ENCODE measurements at regions not wholly inside any gene's neighbourhood (a gene's known extent, or its start where the extent isn't known, plus 50 kb on each side); places are given as distances from the start of the nearest gene placed in this dataset.

DNA sequence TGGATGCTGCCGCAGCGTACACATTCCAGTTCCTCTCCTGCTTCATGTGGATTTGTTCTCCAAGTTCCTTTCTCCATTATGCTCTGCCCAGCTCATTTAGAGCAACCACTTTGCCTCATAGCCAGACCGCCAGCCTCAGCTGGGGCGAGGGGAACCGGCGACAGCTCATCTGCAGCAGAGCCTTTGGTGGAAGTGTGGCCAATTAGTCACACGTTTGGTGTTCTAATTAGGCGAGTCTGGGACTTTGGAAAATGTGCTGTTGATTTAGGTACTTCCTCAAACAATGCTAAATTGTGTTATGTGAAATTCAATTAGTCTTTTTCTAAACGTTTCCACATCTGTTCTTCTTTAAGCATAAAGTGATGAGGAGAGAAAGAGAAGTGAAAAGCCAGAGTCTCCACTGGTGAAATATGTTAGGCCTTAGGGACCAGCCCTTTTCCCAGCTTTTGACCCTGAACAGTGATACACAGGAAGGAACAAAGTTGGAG, 217.9 kb downstream of the TBX18 start:
- in situ Hi-C loops (cut with HindIII; ENCODE audit: low pct_unique_long_range_greater_than_20kb, low sequenced_read_pairs): no loop called here

DNA sequence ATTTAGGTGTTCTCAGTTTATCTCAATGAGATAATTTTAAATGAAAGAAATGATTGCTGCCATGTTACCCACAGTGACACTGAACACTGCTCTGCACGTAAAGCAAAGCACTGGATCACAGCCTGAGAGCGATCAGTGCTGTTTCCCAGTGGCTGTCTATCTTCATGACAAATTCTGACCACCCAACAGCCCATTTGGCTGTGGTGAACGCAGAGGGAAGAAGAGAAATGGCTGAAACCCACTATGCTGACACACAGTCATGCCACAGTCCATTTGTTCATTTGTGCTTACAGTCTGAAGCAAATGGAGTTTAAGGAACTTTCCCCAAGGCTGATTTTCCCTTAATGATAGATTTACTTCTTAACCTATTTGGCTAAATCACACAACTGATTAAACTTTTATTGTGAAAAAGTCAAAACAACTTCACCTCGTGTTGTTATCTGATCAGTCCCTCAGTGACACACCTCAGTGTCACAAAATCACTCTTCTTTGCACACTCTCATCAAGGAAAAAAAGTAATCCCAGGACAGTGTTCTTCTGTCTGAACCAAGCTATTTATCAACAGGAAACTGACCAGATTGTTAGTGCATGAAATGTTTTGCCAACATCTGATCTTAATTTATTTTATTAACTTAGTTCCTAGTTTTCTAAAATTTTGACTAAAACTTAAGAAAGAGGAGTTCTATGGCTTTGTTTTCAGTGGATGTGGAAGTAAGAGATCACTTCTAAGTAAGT, 225.1 kb downstream of the TBX18 start:
- DNase-seq (ENCODE audit: low read depth): no peak
- in situ Hi-C loops (cut with HindIII; ENCODE audit: low pct_unique_long_range_greater_than_20kb, low sequenced_read_pairs): no loop called here

More for the DNA sequence above, 217.9 kb downstream of the TBX18 start:
- no peak for DNase-seq (ENCODE audit: low read depth)

DNA sequence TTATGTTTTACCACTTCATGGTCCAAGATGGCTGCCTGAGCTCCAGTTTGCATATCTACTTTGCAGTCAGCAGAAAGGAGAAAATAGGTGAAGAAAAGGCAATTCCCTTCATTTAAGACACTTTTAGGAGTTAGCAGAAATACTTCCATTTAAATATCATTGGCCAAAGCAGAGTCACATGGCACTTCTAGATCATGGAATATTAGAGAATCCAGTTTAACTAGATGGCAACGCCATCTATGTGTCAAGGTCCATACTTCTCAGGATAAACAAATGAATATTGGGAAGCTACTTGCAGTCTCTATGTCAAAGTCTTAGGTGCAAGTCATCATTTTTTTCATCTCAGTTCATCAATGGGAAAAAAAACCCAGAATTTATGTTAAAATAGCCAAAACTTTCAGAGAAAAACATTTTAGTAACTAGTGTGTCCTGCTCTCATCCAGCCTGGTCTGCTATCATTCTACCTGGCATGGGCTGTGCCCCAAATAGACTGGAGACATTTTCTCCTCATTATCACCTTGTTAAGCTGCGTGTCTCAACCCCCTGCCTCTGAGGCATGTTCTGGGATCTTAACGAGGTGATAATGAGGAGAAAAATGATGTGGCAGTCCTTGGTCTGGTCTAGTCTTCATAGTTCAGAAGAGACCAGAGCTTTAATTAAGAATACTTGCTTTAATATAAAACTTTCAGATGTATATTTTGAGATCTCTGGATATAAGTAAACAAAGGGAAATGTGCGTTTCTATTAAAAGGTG, 227.3 kb downstream of the TBX18 start:
- in situ Hi-C loops (cut with HindIII; ENCODE audit: low pct_unique_long_range_greater_than_20kb, low sequenced_read_pairs): no loop called here
- no peak for DNase-seq (ENCODE audit: low read depth)

DNA sequence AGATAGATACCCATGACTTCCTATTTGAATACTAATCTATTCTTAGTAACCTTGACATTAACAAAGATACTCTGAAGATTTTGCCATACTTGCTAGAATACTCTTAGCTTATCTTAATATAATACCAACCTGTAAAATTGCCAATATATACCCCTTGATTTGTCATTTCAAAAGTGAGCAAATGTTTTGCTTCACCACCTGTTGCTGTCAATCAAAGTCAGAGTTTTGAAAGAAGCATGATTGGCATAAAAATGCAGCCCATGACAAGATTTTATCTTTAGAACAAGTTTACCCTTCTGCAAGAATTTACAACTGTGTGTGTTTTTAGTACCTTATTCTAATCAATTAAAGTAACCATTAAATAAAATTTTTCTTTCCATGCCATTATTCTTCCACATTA, 236.2 kb downstream of the TBX18 start:
- in situ Hi-C loops (cut with HindIII; ENCODE audit: low pct_unique_long_range_greater_than_20kb, low sequenced_read_pairs): no loop called here
- no peak for DNase-seq (ENCODE audit: low read depth)

DNA sequence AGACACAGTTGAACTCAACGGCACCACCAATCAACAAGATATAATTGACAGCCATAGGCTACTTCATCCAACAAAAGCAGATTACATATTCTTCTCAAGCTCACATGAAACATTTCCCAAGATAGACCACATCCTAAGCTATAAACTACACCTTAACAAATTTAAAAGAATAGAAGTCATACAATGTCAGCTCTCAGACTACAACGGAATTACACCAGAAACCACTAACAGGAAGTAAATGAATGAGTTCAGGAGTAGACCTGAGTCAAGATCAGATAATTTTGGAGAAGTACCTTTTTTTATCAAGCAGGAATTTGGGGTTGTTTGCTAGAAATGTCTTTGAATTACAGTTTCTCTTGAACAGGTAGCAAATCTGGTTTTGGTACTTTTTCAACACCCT, 237.8 kb downstream of the TBX18 start:
- DNase-seq (ENCODE audit: low read depth): no peak
- in situ Hi-C loops (cut with HindIII; ENCODE audit: low pct_unique_long_range_greater_than_20kb, low sequenced_read_pairs): no loop called here

DNA sequence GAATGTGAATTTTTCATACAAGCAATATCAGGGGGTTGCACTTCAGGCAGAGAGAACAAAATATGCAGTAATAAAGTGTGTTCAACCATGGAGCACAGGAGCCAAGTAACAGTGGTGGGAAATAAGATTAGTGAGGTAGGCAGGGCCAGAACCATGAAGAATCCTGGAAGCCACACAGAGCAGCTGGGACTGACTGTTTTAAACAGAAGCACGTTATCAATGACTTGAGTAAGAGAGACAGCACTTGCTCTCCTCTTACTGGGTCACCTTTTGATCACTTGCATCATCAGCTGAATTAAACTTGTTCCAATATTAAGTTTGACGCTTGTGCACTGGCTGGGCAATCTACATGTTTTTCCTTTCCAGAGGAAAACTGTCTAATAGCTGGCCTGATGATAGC, 238.5 kb downstream of the TBX18 start:
- no peak for DNase-seq (ENCODE audit: low read depth)
- in situ Hi-C loops (cut with HindIII; ENCODE audit: low pct_unique_long_range_greater_than_20kb, low sequenced_read_pairs): no loop called here

DNA sequence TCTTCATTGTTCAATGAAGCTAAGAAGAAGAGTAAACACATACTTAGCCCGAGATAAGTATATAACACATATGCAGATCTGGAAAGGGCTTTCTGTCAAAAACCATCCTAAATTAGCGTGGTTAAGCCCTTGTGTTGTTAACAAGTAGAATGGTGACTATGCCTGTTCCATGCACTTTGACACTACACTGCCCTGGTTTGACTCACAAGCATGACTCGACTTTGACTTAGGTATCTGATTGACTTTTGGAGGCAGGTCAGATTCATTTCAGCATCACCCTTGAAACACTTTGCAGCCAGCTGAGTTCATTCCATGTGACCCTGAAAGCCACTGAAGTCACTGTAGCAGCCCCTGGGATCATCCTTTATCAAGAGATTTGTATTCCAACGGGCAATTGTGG, 239.8 kb downstream of the TBX18 start:
- in situ Hi-C loops (cut with HindIII; ENCODE audit: low pct_unique_long_range_greater_than_20kb, low sequenced_read_pairs): no loop called here
- DNase-seq (ENCODE audit: low read depth): no peak

DNA sequence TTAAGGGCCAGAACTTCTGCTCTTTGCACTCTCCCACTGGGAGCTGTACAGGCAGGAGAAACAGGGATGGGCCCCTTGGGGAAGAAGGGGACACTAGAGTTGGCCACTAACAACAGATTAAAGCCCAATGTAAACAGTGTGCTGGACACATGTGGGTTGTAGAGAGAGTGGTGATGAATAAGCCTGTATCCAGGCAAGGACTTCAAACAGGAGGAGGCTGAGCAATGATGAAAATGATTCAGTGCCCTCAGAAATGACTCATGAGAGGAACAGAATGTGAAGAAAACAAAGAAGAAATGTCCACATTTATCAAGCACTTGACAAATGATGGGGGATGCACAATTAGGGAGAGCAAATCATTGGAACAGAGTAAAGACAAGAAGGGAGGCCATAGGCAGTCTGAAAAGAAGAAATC, 242.3 kb downstream of the TBX18 start:
- in situ Hi-C loops (cut with HindIII; ENCODE audit: low pct_unique_long_range_greater_than_20kb, low sequenced_read_pairs): no loop called here

DNA sequence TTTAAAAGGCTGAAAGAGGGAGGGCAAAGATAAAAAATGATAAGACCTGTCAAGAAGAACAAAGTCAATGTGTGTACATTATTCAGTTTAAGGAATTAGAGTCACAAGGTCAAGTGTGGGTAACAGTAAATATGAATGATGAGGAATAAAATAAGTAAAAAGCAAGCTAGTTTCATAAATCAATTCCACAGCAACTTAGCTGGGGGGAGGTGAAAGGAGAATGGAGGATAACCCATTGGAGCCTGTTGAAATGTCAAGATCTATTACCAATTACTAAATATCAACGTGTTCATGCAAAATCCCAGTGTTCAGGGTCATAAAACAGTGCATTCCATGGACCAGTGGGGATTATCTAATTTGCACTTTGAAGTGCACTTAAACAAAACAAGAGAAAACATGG, 242.9 kb downstream of the TBX18 start:
- DNase-seq (ENCODE audit: low read depth): peak; percentile 28
- in situ Hi-C loops (cut with HindIII; ENCODE audit: low pct_unique_long_range_greater_than_20kb, low sequenced_read_pairs): no loop called here

More for the DNA sequence above, 242.3 kb downstream of the TBX18 start:
- DNase-seq (ENCODE audit: low read depth): peak; percentile 72

DNA sequence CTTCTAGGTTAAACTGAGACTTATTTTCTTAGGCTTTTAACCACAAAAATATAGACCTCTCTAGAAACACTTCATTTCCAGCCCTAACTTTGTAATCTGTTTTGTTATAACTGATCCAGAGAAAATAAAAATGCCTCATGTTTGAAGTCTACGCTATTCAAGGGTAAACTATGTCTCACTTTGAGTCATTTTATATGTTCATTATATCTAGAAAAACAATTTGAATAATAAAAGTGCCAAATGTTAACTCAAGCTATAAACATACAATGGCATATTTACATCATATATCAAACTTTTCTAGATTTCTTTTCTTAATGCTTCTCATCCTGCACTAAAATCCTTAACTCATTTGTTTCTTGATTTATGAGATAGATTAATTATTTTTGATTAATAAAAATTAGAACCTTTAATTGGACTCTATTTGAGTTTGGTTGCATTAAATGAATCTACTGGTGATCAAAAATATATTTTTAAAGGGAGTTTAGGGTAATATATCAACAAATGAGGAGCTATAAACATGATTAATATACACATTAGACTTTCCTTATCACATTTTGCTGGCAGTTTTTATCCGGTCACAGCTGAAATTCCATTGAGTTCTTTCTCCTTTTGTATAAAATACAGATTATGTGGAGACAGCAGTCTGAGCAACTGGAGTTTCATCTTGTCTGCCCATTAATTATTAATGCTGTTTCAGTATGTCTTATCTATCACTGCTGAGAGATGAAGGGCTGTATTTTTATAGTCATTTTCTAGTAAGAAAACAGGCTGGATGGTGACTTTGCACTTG, 246.5 kb downstream of the TBX18 start:
- no peak for DNase-seq (ENCODE audit: low read depth)
- in situ Hi-C loops (cut with HindIII; ENCODE audit: low pct_unique_long_range_greater_than_20kb, low sequenced_read_pairs): no loop called here

DNA sequence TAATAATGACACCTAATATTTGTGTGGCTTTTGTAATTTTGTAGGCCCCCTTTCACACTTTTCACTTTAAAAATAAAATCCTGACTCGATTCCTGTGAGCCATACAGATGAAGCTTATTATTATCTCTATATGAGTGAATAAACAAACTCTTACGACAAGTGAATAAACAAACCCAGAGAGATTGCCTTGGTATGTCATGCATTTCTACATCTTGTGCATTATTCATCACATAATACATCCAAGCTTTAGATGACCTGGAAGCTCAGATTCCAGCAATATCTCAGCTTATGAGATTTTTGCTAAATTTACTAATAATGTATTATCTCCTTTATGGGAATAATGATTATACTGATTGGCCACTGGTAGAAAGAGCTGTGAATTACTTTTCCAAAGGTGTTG, 248.2 kb downstream of the TBX18 start:
- no peak for DNase-seq (ENCODE audit: low read depth)
- in situ Hi-C loops (cut with HindIII; ENCODE audit: low pct_unique_long_range_greater_than_20kb, low sequenced_read_pairs): no loop called here

DNA sequence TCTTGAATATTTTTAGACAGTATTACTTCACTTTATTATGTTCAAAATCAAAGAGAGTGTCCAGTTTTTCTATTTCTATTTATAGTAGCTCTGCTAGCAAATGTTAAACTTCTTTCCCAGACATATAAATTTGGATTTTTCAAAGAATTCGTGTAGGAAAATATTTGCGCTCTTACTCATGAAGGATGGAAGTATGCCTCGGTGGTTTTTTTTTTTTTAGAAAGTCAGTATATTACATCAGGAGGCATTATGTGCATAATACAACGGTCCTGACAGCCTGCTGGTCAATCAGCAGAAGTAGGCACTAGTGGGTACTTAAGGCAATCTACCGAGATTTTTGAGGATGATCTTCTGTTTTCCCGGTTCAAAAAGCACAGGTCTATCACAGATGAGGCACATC, 249.3 kb downstream of the TBX18 start:
- in situ Hi-C loops (cut with HindIII; ENCODE audit: low pct_unique_long_range_greater_than_20kb, low sequenced_read_pairs): no loop called here
- DNase-seq (ENCODE audit: low read depth): no peak

DNA sequence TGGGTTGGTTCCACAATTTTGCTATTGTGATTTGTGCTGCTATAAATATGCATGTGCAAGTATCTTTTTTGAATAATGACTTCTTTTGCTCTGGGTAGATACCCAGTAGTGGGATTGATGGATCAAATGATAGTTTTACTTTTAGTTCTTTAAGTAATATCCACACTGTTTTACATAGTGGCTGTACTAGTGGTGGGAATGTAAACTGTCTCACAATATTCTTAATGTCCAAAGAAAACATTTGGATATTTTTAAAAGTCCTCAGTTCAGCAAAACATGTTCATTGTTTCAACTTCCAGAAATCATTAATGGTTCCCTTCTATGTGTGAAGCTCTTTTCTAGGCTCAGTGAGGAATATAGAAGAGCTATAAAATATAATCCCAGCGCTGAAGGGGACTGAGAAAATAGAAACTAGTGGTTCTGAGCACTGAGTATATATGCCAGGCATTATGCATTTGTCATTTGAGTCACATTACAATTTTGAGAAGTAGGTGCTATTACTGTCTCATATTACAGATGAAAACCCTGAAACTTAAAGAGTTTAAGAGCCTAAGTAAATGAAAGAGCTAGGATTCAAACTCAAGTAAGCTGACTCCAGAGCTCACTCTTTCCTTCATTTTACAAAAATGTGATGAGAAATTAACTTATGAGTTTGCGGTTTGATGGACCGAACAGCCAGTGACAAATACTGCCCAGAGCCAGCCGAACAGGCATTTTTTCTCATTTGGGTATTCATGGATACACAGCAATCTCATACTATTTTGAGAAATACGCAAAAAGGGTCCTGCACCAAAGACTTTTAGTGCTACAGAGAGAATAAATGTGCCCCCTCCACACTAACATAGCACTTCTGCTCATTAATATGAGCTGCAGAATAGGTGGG, 250.1 kb downstream of the TBX18 start:
- in situ Hi-C loops (cut with HindIII; ENCODE audit: low pct_unique_long_range_greater_than_20kb, low sequenced_read_pairs): no loop called here
- no peak for DNase-seq (ENCODE audit: low read depth)

DNA sequence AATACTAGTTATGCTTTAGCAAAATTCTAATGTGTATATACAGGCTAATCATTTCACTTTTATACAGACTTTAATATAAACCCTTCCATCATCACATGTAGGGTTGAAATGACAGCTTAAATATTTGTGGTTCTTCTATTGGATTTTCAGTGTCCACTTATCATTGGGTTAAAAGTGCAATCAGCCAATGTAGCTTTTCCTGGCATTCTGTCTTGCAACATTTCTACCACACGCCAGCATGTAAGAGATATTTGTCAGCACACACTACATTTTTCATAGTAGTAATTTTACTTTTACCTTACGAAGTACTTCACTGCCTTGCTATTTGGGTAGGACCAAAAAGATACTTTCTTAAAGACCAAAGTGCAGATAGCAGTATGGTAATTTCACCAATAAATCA, 252.0 kb downstream of the TBX18 start:
- in situ Hi-C loops (cut with HindIII; ENCODE audit: low pct_unique_long_range_greater_than_20kb, low sequenced_read_pairs): no loop called here
- DNase-seq (ENCODE audit: low read depth): no peak

DNA sequence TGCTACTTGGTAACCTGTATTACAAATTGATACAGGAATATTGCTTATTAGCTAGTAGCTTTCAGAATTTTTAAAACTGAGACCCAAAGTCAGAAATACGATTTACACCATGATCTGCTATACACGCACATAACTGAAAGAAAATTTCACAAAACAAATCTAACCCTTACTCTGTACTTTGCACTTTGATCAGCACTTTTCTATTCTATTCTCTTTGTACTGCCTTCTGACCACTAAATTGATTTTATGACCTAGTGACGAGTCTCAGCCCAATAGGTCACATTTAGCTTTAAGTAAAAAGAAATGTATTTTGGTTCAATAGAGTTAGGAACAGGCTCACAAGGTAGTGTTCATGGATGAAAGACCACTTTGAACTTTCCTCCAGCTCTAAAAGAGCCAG, 252.5 kb downstream of the TBX18 start:
- DNase-seq (ENCODE audit: low read depth): no peak
- in situ Hi-C loops (cut with HindIII; ENCODE audit: low pct_unique_long_range_greater_than_20kb, low sequenced_read_pairs): no loop called here

DNA sequence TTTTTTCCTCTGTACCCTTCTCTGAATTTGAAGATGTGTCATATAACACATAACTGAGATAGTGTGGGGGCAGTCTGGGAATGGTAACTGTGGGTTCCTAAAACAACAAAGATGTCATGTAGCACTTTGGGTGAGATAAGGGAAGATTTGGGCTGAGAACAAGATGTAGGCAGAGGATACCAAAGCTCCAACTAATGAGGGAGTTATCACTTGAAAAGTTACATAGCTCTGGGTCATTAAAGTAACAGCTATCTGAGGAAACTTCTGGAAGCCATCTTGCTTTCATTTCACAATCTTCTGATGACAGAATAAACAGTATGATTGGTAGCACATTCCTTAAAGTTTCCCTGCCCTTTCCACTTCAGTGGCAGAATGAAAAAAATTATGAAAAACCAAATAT, 255.4 kb downstream of the TBX18 start:
- DNase-seq (ENCODE audit: low read depth): no peak
- in situ Hi-C loops (cut with HindIII; ENCODE audit: low pct_unique_long_range_greater_than_20kb, low sequenced_read_pairs): no loop called here

DNA sequence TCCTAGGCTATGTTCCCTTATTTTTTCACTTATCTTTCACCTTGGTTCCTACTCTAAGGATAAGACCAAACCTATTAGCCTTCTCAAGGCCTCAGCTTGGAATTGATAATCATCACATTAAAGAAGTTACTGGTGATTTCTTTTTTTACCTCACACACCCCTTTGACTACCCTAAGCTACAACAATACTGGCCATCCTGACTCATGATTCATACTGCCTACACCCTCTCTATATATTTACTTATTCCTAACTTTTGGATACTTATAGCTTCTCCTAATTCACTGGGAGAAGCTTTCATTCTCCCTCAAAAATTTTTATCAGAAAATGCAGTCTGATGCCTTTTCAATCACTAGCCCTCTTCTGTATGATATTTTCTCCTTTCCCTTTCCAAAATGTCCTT, 256.1 kb downstream of the TBX18 start:
- in situ Hi-C loops (cut with HindIII; ENCODE audit: low pct_unique_long_range_greater_than_20kb, low sequenced_read_pairs): no loop called here
- no peak for DNase-seq (ENCODE audit: low read depth)

DNA sequence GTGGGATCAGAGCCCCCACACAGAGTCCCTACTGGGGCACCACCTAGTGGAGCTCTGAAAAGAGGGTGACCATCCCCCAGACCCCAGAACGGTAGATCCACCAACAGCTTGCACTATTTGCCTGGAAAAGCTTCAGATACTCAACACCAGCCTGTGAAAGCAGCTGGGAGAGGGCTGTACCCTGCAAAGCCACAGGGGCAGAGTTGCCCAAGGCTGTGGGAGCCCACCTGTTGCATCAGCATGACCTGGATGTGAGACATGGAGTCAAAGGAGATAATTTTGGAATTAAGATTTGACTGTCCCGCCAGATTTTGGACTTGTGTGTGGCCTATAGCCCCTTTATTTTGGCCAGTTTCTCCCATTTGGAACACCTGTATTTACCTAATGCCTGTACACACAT, 260.4 kb downstream of the TBX18 start:
- in situ Hi-C loops (cut with HindIII; ENCODE audit: low pct_unique_long_range_greater_than_20kb, low sequenced_read_pairs): no loop called here
- DNase-seq (ENCODE audit: low read depth): no peak
